ENCODE measurements at regions not wholly inside any gene's neighbourhood (a gene's known extent, or its start where the extent isn't known, plus 50 kb on each side); places are given as distances from the start of the nearest gene placed in this dataset.

- H3K14ac ChIP-seq (ENCODE audit: low read length) = no peak overlapping the region
- H3K36me3 ChIP-seq (ENCODE audit: control insufficient read depth in 1 of 2, insufficient read depth in 2 of 2, low read length in 2 of 2) = no peaks in the 10 kb centered on the region
- H3K27me3 ChIP-seq (ENCODE audit: insufficient read depth, low read length) = no peaks in the 10 kb centered on the region
- no peak overlapping the region for H3K4me2 ChIP-seq (ENCODE audit: low read length)
- H3K23ac ChIP-seq (ENCODE audit: low read length) = no peak overlapping the region
- no peaks in the 10 kb centered on the region for H3K9me3 ChIP-seq (ENCODE audit: insufficient read depth, low read depth, low read length)
- no peak overlapping the region for H2BK120ac ChIP-seq (ENCODE audit: insufficient read depth, low read length, poor library complexity)
- no peak overlapping the region for H2BK5ac ChIP-seq (ENCODE audit: low read depth, low read length, poor library complexity)
- no peaks in the 10 kb centered on the region for H3K79me2 ChIP-seq (ENCODE audit: control insufficient read depth, insufficient read depth, low read length, poor library complexity)
- no peak overlapping the region for H2AK5ac ChIP-seq (ENCODE audit: low read length)
- H2AFZ ChIP-seq (ENCODE audit: insufficient read depth, low read length, poor library complexity) = no peak overlapping the region
- H4K8ac ChIP-seq (ENCODE audit: low read depth, low read length) = no peak overlapping the region
- H4K91ac ChIP-seq (ENCODE audit: low read depth, low read length) = no peak overlapping the region
- no peak for DNase-seq
- no peak overlapping the region for H3K4me3 ChIP-seq (ENCODE audit: low read depth, low read length)
- no peak overlapping the region for H3K18ac ChIP-seq (ENCODE audit: low read length)
- H3K27ac ChIP-seq (ENCODE audit: low read depth, low read length) = no peak overlapping the region
- H3K79me1 ChIP-seq (ENCODE audit: low read length) = no peaks in the 10 kb centered on the region
- H4K12ac ChIP-seq (ENCODE audit: low read depth, low read length) = no peak overlapping the region
- no peak overlapping the region for H3K9ac ChIP-seq (ENCODE audit: low read length)
- H3K4ac ChIP-seq (ENCODE audit: low read depth, low read length) = no peak overlapping the region
- no peak overlapping the region for H2BK12ac ChIP-seq (ENCODE audit: low read length)
- no peaks in the 10 kb centered on the region for H3K4me1 ChIP-seq (ENCODE audit: control insufficient read depth in 1 of 2, insufficient read depth in 2 of 2, low read length in 2 of 2)
- WGBS (ENCODE audit: extremely low coverage, insufficient coverage, insufficient read length) = no CpG with 5 or more reads among the region's 2 CpGs
Observed at GRCh38 chr20:6467562-6467961, 299.9 kb upstream of the BMP2 start.

- no peak for DNase-seq
- Histone ChIP-seq H4K12ac (ENCODE audit: low read depth, low read length) (no peak overlapping the region), H3K4me1 (ENCODE audit: control insufficient read depth in 1 of 2, insufficient read depth in 2 of 2, low read length in 2 of 2) (no peaks in the 10 kb centered on the region), H2BK5ac (ENCODE audit: low read depth, low read length, poor library complexity) (no peak overlapping the region), H3K4ac (ENCODE audit: low read depth, low read length) (no peak overlapping the region), H3K79me2 (ENCODE audit: control insufficient read depth, insufficient read depth, low read length, poor library complexity) (no peaks in the 10 kb centered on the region), H3K9ac (ENCODE audit: low read length) (no peak overlapping the region), H3K27ac (ENCODE audit: low read depth, low read length) (no peak overlapping the region), H2BK120ac (ENCODE audit: insufficient read depth, low read length, poor library complexity) (no peak overlapping the region), H3K79me1 (ENCODE audit: low read length) (no peaks in the 10 kb centered on the region), H3K14ac (ENCODE audit: low read length) (no peak overlapping the region), H3K4me3 (ENCODE audit: low read depth, low read length) (no peak overlapping the region), H2BK12ac (ENCODE audit: low read length) (no peak overlapping the region), H3K23ac (ENCODE audit: low read length) (no peak overlapping the region), H3K18ac (ENCODE audit: low read length) (no peak overlapping the region), H2AK5ac (ENCODE audit: low read length) (no peak overlapping the region), H2AFZ (ENCODE audit: insufficient read depth, low read length, poor library complexity) (no peak overlapping the region), H4K91ac (ENCODE audit: low read depth, low read length) (no peak overlapping the region), H3K36me3 (ENCODE audit: control insufficient read depth in 1 of 2, insufficient read depth in 2 of 2, low read length in 2 of 2) (no peaks in the 10 kb centered on the region), H3K27me3 (ENCODE audit: insufficient read depth, low read length) (no peaks in the 10 kb centered on the region), H3K4me2 (ENCODE audit: low read length) (no peak overlapping the region), H3K9me3 (ENCODE audit: insufficient read depth, low read depth, low read length) (no peaks in the 10 kb centered on the region), H4K8ac (ENCODE audit: low read depth, low read length) (no peak overlapping the region)
- WGBS (ENCODE audit: extremely low coverage, insufficient coverage, insufficient read length) = no CpG with 5 or more reads among the region's 6 CpGs
Observed at GRCh38 chr20:6466075-6466810, 301.2 kb upstream of the BMP2 start.

- no peak overlapping the region for H3K14ac ChIP-seq (ENCODE audit: low read length)
Observed at GRCh38 chr20:6450841-6451240, 316.6 kb upstream of the BMP2 start.

GRCh38 chr20:6440443-6440799, 317.6 kb upstream of the FERMT1 start:
- H3K4me1 ChIP-seq (ENCODE audit: control insufficient read depth in 1 of 2, insufficient read depth in 2 of 2, low read length in 2 of 2) = no peaks in the 10 kb centered on the region
- no peaks in the 10 kb centered on the region for H3K9me3 ChIP-seq (ENCODE audit: insufficient read depth, low read depth, low read length)
- H3K4me3 ChIP-seq (ENCODE audit: low read depth, low read length) = no peak overlapping the region
- H3K79me2 ChIP-seq (ENCODE audit: control insufficient read depth, insufficient read depth, low read length, poor library complexity) = no peaks in the 10 kb centered on the region
- DNase-seq = no peak
- no peak overlapping the region for H3K4ac ChIP-seq (ENCODE audit: low read depth, low read length)
- H3K14ac ChIP-seq (ENCODE audit: low read length) = no peak overlapping the region
- WGBS (ENCODE audit: extremely low coverage, insufficient coverage, insufficient read length) = no CpG with 5 or more reads among the region's 5 CpGs
- no peak overlapping the region for H2BK120ac ChIP-seq (ENCODE audit: insufficient read depth, low read length, poor library complexity)
- H2BK5ac ChIP-seq (ENCODE audit: low read depth, low read length, poor library complexity) = no peak overlapping the region
- no peak overlapping the region for H4K91ac ChIP-seq (ENCODE audit: low read depth, low read length)
- no peaks in the 10 kb centered on the region for H3K36me3 ChIP-seq (ENCODE audit: control insufficient read depth in 1 of 2, insufficient read depth in 2 of 2, low read length in 2 of 2)
- no peaks in the 10 kb centered on the region for H3K79me1 ChIP-seq (ENCODE audit: low read length)
- no peak overlapping the region for H4K12ac ChIP-seq (ENCODE audit: low read depth, low read length)
- no peak overlapping the region for H3K23ac ChIP-seq (ENCODE audit: low read length)
- H2BK12ac ChIP-seq (ENCODE audit: low read length) = no peak overlapping the region
- H3K27ac ChIP-seq (ENCODE audit: low read depth, low read length) = no peak overlapping the region
- no peak overlapping the region for H2AK5ac ChIP-seq (ENCODE audit: low read length)
- H2AFZ ChIP-seq (ENCODE audit: insufficient read depth, low read length, poor library complexity) = no peak overlapping the region
- no peak overlapping the region for H3K4me2 ChIP-seq (ENCODE audit: low read length)
- H3K18ac ChIP-seq (ENCODE audit: low read length) = no peak overlapping the region
- no peak overlapping the region for H3K9ac ChIP-seq (ENCODE audit: low read length)
- no peak overlapping the region for H4K8ac ChIP-seq (ENCODE audit: low read depth, low read length)
- H3K27me3 ChIP-seq (ENCODE audit: insufficient read depth, low read length) = no peaks in the 10 kb centered on the region

More at GRCh38 chr20:6450841-6451240, 316.6 kb upstream of the BMP2 start:
- no peak overlapping the region for H4K12ac ChIP-seq (ENCODE audit: low read depth, low read length)
- H3K79me1 ChIP-seq (ENCODE audit: low read length) = no peaks in the 10 kb centered on the region
- H3K23ac ChIP-seq (ENCODE audit: low read length) = no peak overlapping the region
- H3K4me1 ChIP-seq (ENCODE audit: control insufficient read depth in 1 of 2, insufficient read depth in 2 of 2, low read length in 2 of 2) = no peaks in the 10 kb centered on the region
- no CpG with 5 or more reads among the region's 4 CpGs for WGBS (ENCODE audit: extremely low coverage, insufficient coverage, insufficient read length)
- H3K36me3 ChIP-seq (ENCODE audit: control insufficient read depth in 1 of 2, insufficient read depth in 2 of 2, low read length in 2 of 2) = no peaks in the 10 kb centered on the region
- no peak overlapping the region for H3K4me3 ChIP-seq (ENCODE audit: low read depth, low read length)
- no peak overlapping the region for H3K27ac ChIP-seq (ENCODE audit: low read depth, low read length)
- H2BK120ac ChIP-seq (ENCODE audit: insufficient read depth, low read length, poor library complexity) = no peak overlapping the region
- no peak for DNase-seq
- H2AFZ ChIP-seq (ENCODE audit: insufficient read depth, low read length, poor library complexity) = no peak overlapping the region
- no peak overlapping the region for H2BK5ac ChIP-seq (ENCODE audit: low read depth, low read length, poor library complexity)
- no peaks in the 10 kb centered on the region for H3K79me2 ChIP-seq (ENCODE audit: control insufficient read depth, insufficient read depth, low read length, poor library complexity)
- no peaks in the 10 kb centered on the region for H3K27me3 ChIP-seq (ENCODE audit: insufficient read depth, low read length)
- no peak overlapping the region for H3K4ac ChIP-seq (ENCODE audit: low read depth, low read length)
- H3K9ac ChIP-seq (ENCODE audit: low read length) = no peak overlapping the region
- no peaks in the 10 kb centered on the region for H3K9me3 ChIP-seq (ENCODE audit: insufficient read depth, low read depth, low read length)
- no peak overlapping the region for H3K4me2 ChIP-seq (ENCODE audit: low read length)
- H2AK5ac ChIP-seq (ENCODE audit: low read length) = no peak overlapping the region
- H2BK12ac ChIP-seq (ENCODE audit: low read length) = no peak overlapping the region
- H4K91ac ChIP-seq (ENCODE audit: low read depth, low read length) = no peak overlapping the region
- no peak overlapping the region for H4K8ac ChIP-seq (ENCODE audit: low read depth, low read length)
- no peak overlapping the region for H3K18ac ChIP-seq (ENCODE audit: low read length)

All from trophoblast cell (in vitro differentiated cells and primary cell).